Neural cell (in vitro differentiated cells): ENCODE measurements at regions not wholly inside any gene's neighbourhood (a gene's known extent, or its start where the extent isn't known, plus 50 kb on each side); places are given as distances from the start of the nearest gene placed in this dataset.

Experiments
- H2AFZ ChIP-seq: fragments of 200-600, 300-800 bp; sonication (generic), shearing (Covaris generic); 2 replicates; pipeline ENCODE4 v1.6.0; 2014; ENCODE audit warnings: low read depth, mild to moderate bottlenecking, antibody characterized with exemption, low read length, moderate library complexity
- H3F3A ChIP-seq: fragments of 200-600 bp; shearing (Covaris generic); 2 replicates; pipeline ENCODE4 v1.6.1; 2016; ENCODE audit warnings: mild to moderate bottlenecking, moderate library complexity, mixed read lengths, antibody characterized with exemption, low read length; ENCODE audit not compliant: insufficient read depth, poor library complexity, severe bottlenecking
- H3K27ac ChIP-seq: fragments of 200-600, 300-800 bp; sonication (generic), shearing (Covaris generic); 2 replicates; pipeline ENCODE4 v1.5.1; 2014; ENCODE audit warnings: mild to moderate bottlenecking, low read length, moderate library complexity
- H3K27me3 ChIP-seq: fragments of 300-800, 200-600 bp; sonication (generic), shearing (Covaris generic); 2 replicates; pipeline ENCODE4 v1.6.0; 2014; ENCODE audit warnings: mild to moderate bottlenecking, low read depth, low read length, moderate library complexity; ENCODE audit not compliant: insufficient read depth
- H3K36me3 ChIP-seq: fragments of 300-800, 200-600 bp; sonication (generic), shearing (Covaris generic); 2 replicates; pipeline ENCODE4 v1.5.1; 2014; ENCODE audit warnings: mild to moderate bottlenecking, antibody characterized with exemption, low read length, moderate library complexity; ENCODE audit not compliant: insufficient read depth
- H3K4me2 ChIP-seq: fragments of 300-800, 200-600 bp; sonication (generic), shearing (Covaris generic); 2 replicates; pipeline ENCODE4 v1.6.0; 2014; ENCODE audit warnings: mild to moderate bottlenecking, low read length
- H3K4me3 ChIP-seq: fragments of 300-800, 200-600 bp; sonication (generic), shearing (Covaris generic); 2 replicates; pipeline ENCODE4 v1.5.1; 2014; ENCODE audit warnings: mild to moderate bottlenecking, low read length, moderate library complexity
- H3K79me2 ChIP-seq: fragments of 200-600 bp; shearing (Covaris generic); replicated peaks from 2 replicates; pipeline ENCODE4 v1.6.0; 2014; ENCODE audit warnings: mild to moderate bottlenecking, low read length, moderate library complexity; ENCODE audit not compliant: insufficient read depth
- H3K9ac ChIP-seq: fragments of 300-800, 200-600 bp; sonication (generic), shearing (Covaris generic); 2 replicates; pipeline ENCODE4 v1.6.1; 2016; ENCODE audit warnings: mild to moderate bottlenecking, low read length, mixed read lengths
- H3K9me2 ChIP-seq: fragments of 200-600 bp; shearing (Covaris generic); 2 replicates; pipeline ENCODE4 v1.6.1; 2016; ENCODE audit warnings: mild to moderate bottlenecking, low read length, mixed read lengths; ENCODE audit not compliant: insufficient read depth
- H3K9me3 ChIP-seq: fragments of 200-600, 300-800 bp; sonication (generic), shearing (Covaris generic); 2 replicates; pipeline ENCODE4 v1.6.1; 2016; ENCODE audit warnings: mild to moderate bottlenecking, mixed run types, low read length, moderate library complexity, mixed read lengths
- H4K20me1 ChIP-seq: fragments of 200-600 bp; shearing (Covaris generic); 2 replicates; pipeline ENCODE4 v1.6.1; 2016; ENCODE audit warnings: mild to moderate bottlenecking, mixed run types; ENCODE audit not compliant: insufficient read depth
- CTCF ChIP-seq: fragments of 450-650 bp; IDR thresholded peaks from 2 replicates; pipeline ENCODE4 v1.5.1; 2014; ENCODE audit warnings: antibody characterized with exemption, mild to moderate bottlenecking, moderate library complexity; ENCODE audit not compliant: poor library complexity, severe bottlenecking
- EP300 ChIP-seq: fragments of 450-650 bp; conservative IDR thresholded peaks from 2 replicates; pipeline ENCODE4 v1.6.1; 2014; ENCODE audit warnings: antibody characterized with exemption, mild to moderate bottlenecking, moderate library complexity; ENCODE audit not compliant: poor library complexity, severe bottlenecking
- EZH2 ChIP-seq: fragments of 200-600, 300-800 bp; shearing (Covaris generic), sonication (generic); IDR thresholded peaks from 2 replicates; pipeline ENCODE4 v1.6.1; 2014; ENCODE audit warnings: antibody characterized with exemption, low read length, borderline replicate concordance, mild to moderate bottlenecking; ENCODE audit not compliant: insufficient read depth, poor library complexity, severe bottlenecking
- MXI1 ChIP-seq: fragments of 450-650 bp; conservative IDR thresholded peaks from 2 replicates; pipeline ENCODE4 v1.6.1; 2014; ENCODE audit warnings: antibody characterized with exemption, mild to moderate bottlenecking; ENCODE audit not compliant: poor library complexity, severe bottlenecking
- POLR2AphosphoS5 ChIP-seq: IDR thresholded peaks from 2 replicates; pipeline ENCODE4 v1.6.1; 2012
- RAD21 ChIP-seq: fragments of 450-650 bp; conservative IDR thresholded peaks from 2 replicates; pipeline ENCODE4 v1.6.1; 2014; ENCODE audit warnings: antibody characterized with exemption, mild to moderate bottlenecking, moderate library complexity
- REST ChIP-seq: IDR thresholded peaks from 2 replicates; pipeline ENCODE4 v1.6.1; 2012; ENCODE audit warnings: borderline replicate concordance
- SMC3 ChIP-seq: fragments of 450-650 bp; conservative IDR thresholded peaks from 2 replicates; pipeline ENCODE4 v1.6.1; 2014; ENCODE audit warnings: antibody characterized with exemption, mild to moderate bottlenecking, moderate library complexity; ENCODE audit not compliant: poor library complexity
- TAF1 ChIP-seq: IDR thresholded peaks from 2 replicates; pipeline ENCODE4 v1.6.1; 2012; ENCODE audit warnings: low read depth

DNA sequence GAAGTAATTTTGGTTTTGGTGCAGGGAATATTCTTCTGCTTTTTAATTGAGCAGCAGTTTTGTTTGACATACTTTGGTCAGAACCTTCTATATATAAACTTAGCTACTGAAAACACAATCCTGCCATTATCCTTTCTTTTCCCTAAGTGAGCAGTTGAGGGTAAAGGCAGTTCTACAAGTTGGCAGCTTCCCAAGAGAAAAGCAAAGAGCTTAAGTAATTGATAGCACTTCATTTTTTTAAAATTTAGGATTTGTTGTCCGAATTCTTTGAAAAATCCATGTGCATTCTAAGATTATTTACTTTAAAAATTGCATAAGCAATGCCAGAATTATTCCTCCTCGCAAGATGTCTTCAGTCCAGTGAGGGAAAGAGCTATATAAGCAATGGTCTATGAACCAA lies 1394.1 kb downstream of the FAM181B start:
- no peak overlapping the region for H3K9ac ChIP-seq
- H3K27me3 ChIP-seq, result no peaks in the 10 kb centered on the region
- no peaks in the 10 kb centered on the region for H3K79me2 ChIP-seq
- no peak for TF ChIP-seq EZH2
- TF ChIP-seq REST, result no peak
- no peak for TF ChIP-seq SMC3
- no peak for TF ChIP-seq POLR2AphosphoS5
- no peak for TF ChIP-seq MXI1
- TF ChIP-seq RAD21, result no peak
- no peak for TF ChIP-seq CTCF
- no peak for TF ChIP-seq TAF1
- TF ChIP-seq EP300, result no peak
- no peak overlapping the region for H2AFZ ChIP-seq
- no peaks in the 10 kb centered on the region for H4K20me1 ChIP-seq
- H3K4me3 ChIP-seq, result no peak overlapping the region
- no peak overlapping the region for H3K27ac ChIP-seq
- H3K9me3 ChIP-seq, result no peaks in the 10 kb centered on the region
- H3F3A ChIP-seq, result no peaks in the 10 kb centered on the region
- H3K4me2 ChIP-seq, result no peak overlapping the region
- no peaks in the 10 kb centered on the region for H3K36me3 ChIP-seq
- H3K9me2 ChIP-seq, result no peaks in the 10 kb centered on the region

GRCh38 chr11:81337756-81338155 lies 1395.9 kb downstream of the FAM181B start:
- no peaks in the 10 kb centered on the region for H3K27me3 ChIP-seq
- no peaks in the 10 kb centered on the region for H3K36me3 ChIP-seq
- no peak overlapping the region for H3K9ac ChIP-seq
- H3K9me3 ChIP-seq, result no peaks in the 10 kb centered on the region
- H3K4me3 ChIP-seq, result no peak overlapping the region
- H3K4me2 ChIP-seq, result no peak overlapping the region
- TF ChIP-seq EP300 (no peak), MXI1 (no peak)
- no peaks in the 10 kb centered on the region for H3K79me2 ChIP-seq
- H2AFZ ChIP-seq, result no peak overlapping the region
- H4K20me1 ChIP-seq, result no peaks in the 10 kb centered on the region
- no peaks in the 10 kb centered on the region for H3F3A ChIP-seq
- no peaks in the 10 kb centered on the region for H3K9me2 ChIP-seq
- peak overlapping the region; percentile 9 for H3K27ac ChIP-seq

DNA sequence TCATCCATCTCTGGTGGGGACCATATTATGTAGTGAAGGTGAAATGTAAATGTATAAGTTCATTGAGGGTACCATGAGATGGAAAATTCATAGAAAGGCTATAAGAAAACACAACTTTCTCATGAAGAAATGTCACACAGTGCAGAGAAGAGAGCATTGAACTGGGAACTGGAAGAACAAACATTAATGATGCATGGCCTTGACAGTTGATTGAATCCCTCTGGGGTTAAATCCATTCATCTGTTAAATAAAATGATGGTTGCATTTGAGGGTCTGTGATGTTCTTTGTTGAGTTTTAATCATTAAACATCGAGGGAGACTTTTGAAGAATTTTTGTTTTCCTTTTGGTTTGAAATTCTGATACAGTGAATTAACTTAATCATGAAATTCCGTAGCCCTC lies 1401.4 kb downstream of the FAM181B start:
- H3K9me2 ChIP-seq, result no peaks in the 10 kb centered on the region
- H3K4me3 ChIP-seq, result no peak overlapping the region
- H3K27ac ChIP-seq, result no peak overlapping the region
- H2AFZ ChIP-seq, result no peak overlapping the region
- H3F3A ChIP-seq, result no peaks in the 10 kb centered on the region
- no peak overlapping the region for H3K4me2 ChIP-seq
- H3K27me3 ChIP-seq, result no peaks in the 10 kb centered on the region
- no peaks in the 10 kb centered on the region for H3K79me2 ChIP-seq
- no peaks in the 10 kb centered on the region for H4K20me1 ChIP-seq
- H3K9me3 ChIP-seq, result no peaks in the 10 kb centered on the region
- H3K9ac ChIP-seq, result no peak overlapping the region
- H3K36me3 ChIP-seq, result no peaks in the 10 kb centered on the region
- no peak for TF ChIP-seq POLR2AphosphoS5
- TF ChIP-seq SMC3, result no peak
- TF ChIP-seq REST, result no peak
- TF ChIP-seq EZH2, result no peak
- TF ChIP-seq RAD21, result no peak
- no peak for TF ChIP-seq TAF1
- no peak for TF ChIP-seq EP300
- no peak for TF ChIP-seq MXI1
- TF ChIP-seq CTCF, result no peak
